Osteocyte (in vitro differentiated cells): ENCODE measurements at regions not wholly inside any gene's neighbourhood (a gene's known extent, or its start where the extent isn't known, plus 50 kb on each side); places are given as distances from the start of the nearest gene placed in this dataset.

ENCODE experiments used
- DNase-seq: peaks from one replicate; pipeline ENCODE4 v3.0.0; 2021; ENCODE audit warnings: mixed read lengths; ENCODE audit not compliant: unreplicated experiment; ENCODE audit errors: extremely low spot score
- H3K27ac Mint-ChIP-seq: one replicate; pipeline ENCODE4 v1.8.0; 2021; ENCODE audit warnings: mild to moderate bottlenecking, mixed read lengths; ENCODE audit not compliant: unreplicated experiment
- H3K27me3 Mint-ChIP-seq: one replicate; pipeline ENCODE4 v1.8.0; 2021; ENCODE audit warnings: mixed read lengths; ENCODE audit not compliant: unreplicated experiment
- H3K36me3 Mint-ChIP-seq: one replicate; pipeline ENCODE4 v1.8.0; 2021; ENCODE audit warnings: mixed read lengths; ENCODE audit not compliant: unreplicated experiment
- H3K4me1 Mint-ChIP-seq: one replicate; pipeline ENCODE4 v1.8.0; 2021; ENCODE audit warnings: mixed read lengths; ENCODE audit not compliant: unreplicated experiment
- H3K4me3 Mint-ChIP-seq: one replicate; pipeline ENCODE4 v1.8.0; 2021; ENCODE audit warnings: mild to moderate bottlenecking, moderate library complexity, mixed read lengths; ENCODE audit not compliant: unreplicated experiment
- H3K9me3 Mint-ChIP-seq: one replicate; pipeline ENCODE4 v1.8.0; 2021; ENCODE audit warnings: mixed read lengths; ENCODE audit not compliant: unreplicated experiment
- CTCF ChIP-seq: fragments of 200-600 bp; sonication (generic); IDR thresholded peaks from 2 replicates; pipeline ENCODE4 v1.5.0; 2021; ENCODE audit warnings: antibody characterized with exemption, mild to moderate bottlenecking, moderate library complexity

GRCh38 chr20:56060486-56060885 lies 55.2 kb upstream of the CBLN4 start:
- Mint-ChIP-seq H3K4me1 (no peaks in the 10 kb centered on the region), H3K4me3 (no peak overlapping the region), H3K9me3 (peaks cover 45% of the 10 kb centered on the region), H3K27me3 (no peaks in the 10 kb centered on the region), H3K36me3 (no peaks in the 10 kb centered on the region), H3K27ac (no peak overlapping the region)
- no peak for DNase-seq
- TF ChIP-seq CTCF: no peak

- DNase-seq: no peak
Observed at GRCh38 chr20:56069016-56069415, 63.7 kb upstream of the CBLN4 start.

GRCh38 chr20:56072165-56072564 lies 66.8 kb upstream of the CBLN4 start:
- Mint-ChIP-seq H3K9me3 (peaks cover 53% of the 10 kb centered on the region), H3K27ac (no peak overlapping the region), H3K4me3 (no peak overlapping the region), H3K4me1 (no peaks in the 10 kb centered on the region), H3K27me3 (no peaks in the 10 kb centered on the region), H3K36me3 (no peaks in the 10 kb centered on the region)
- DNase-seq: no peak
- TF ChIP-seq CTCF: no peak

More at GRCh38 chr20:56069016-56069415, 63.7 kb upstream of the CBLN4 start:
- no peak for TF ChIP-seq CTCF
- Mint-ChIP-seq H3K27me3 (no peaks in the 10 kb centered on the region), H3K27ac (no peak overlapping the region), H3K36me3 (no peaks in the 10 kb centered on the region), H3K4me1 (no peaks in the 10 kb centered on the region), H3K9me3 (peaks cover 37% of the 10 kb centered on the region), H3K4me3 (no peak overlapping the region)

GRCh38 chr20:56088375-56088774 lies 83.1 kb upstream of the CBLN4 start:
- Mint-ChIP-seq H3K27me3 (no peaks in the 10 kb centered on the region), H3K9me3 (peaks cover 43% of the 10 kb centered on the region), H3K4me3 (no peak overlapping the region), H3K36me3 (no peaks in the 10 kb centered on the region), H3K4me1 (no peaks in the 10 kb centered on the region), H3K27ac (no peak overlapping the region)
- DNase-seq: no peak
- TF ChIP-seq CTCF: no peak

- Mint-ChIP-seq H3K36me3 (no peaks in the 10 kb centered on the region), H3K27ac (no peak overlapping the region), H3K4me3 (no peak overlapping the region), H3K9me3 (peaks cover 56% of the 10 kb centered on the region), H3K27me3 (no peaks in the 10 kb centered on the region), H3K4me1 (no peaks in the 10 kb centered on the region)
- no peak for DNase-seq
- no peak for TF ChIP-seq CTCF
Observed at GRCh38 chr20:56091628-56092234, 86.4 kb upstream of the CBLN4 start.
